CD8-positive, alpha-beta memory T cell (primary cell): ENCODE measurements at regions not wholly inside any gene's neighbourhood (a gene's known extent, or its start where the extent isn't known, plus 50 kb on each side); places are given as distances from the start of the nearest gene placed in this dataset.
"Not testable (repeated sequence)": the region's sequence is repeated elsewhere in the genome, so short reads cannot be mapped to it uniquely, and the experiment has no call there.

ENCODE experiments used
- CTCF ChIA-PET: fragments of 350-600 bp; sonication (Branson Sonifier 250); formaldehyde crosslinking; loops from one replicate; lab custom pipeline; 2021; ENCODE audit warnings: antibody characterized with exemption; lab: Charles Lee
- POLR2A ChIA-PET: fragments of 350-600 bp; sonication (Branson Sonifier 250); formaldehyde crosslinking; loops from one replicate; lab custom pipeline; 2021; ENCODE audit warnings: antibody characterized with exemption; lab: Charles Lee
- DNase-seq, 5 donors: peaks; one replicate each; pipeline versions ENCODE4 v3.0.0 to v3.0.0-alpha.2; 2020 to 2022; ENCODE audit warnings: mixed read lengths in 1 of 5
- H3K27ac ChIP-seq: one replicate; pipeline ENCODE4 v1.7.0; 2013; ENCODE audit warnings: low read depth, mild to moderate bottlenecking, low read length, moderate library complexity
- H3K27me3 ChIP-seq: 2 replicates; pipeline ENCODE4 v1.7.0; 2013; ENCODE audit warnings: low read length, mild to moderate bottlenecking; ENCODE audit not compliant: insufficient read depth, poor library complexity, severe bottlenecking
- H3K36me3 ChIP-seq: 2 replicates; pipeline ENCODE4 v1.7.0; 2013; ENCODE audit warnings: mild to moderate bottlenecking, low read length, moderate library complexity; ENCODE audit not compliant: insufficient read depth
- H3K4me1 ChIP-seq: 2 replicates; pipeline ENCODE4 v1.7.0; 2013; ENCODE audit warnings: mild to moderate bottlenecking, low read length, moderate library complexity; ENCODE audit not compliant: insufficient read depth
- H3K4me3 ChIP-seq: 2 replicates; pipeline ENCODE4 v1.7.0; 2013; ENCODE audit warnings: mild to moderate bottlenecking, low read length
- H3K9me3 ChIP-seq: 2 replicates; pipeline ENCODE4 v1.7.0; 2013; ENCODE audit warnings: mild to moderate bottlenecking, low read length
- H3K27ac Mint-ChIP-seq, 8 donors: one replicate each; pipeline ENCODE4 v1.8.0; 2020 to 2021; ENCODE audit warnings: mixed read lengths in 8 of 8, mild to moderate bottlenecking in 6 of 8, inconsistent platforms in 3 of 8, moderate library complexity in 3 of 8
- H3K27me3 Mint-ChIP-seq, 2 donors: one replicate each; pipeline ENCODE4 v1.8.0; 2020 to 2021; ENCODE audit warnings: mixed read lengths in 2 of 2, mild to moderate bottlenecking in 1 of 2, moderate library complexity in 1 of 2
- H3K36me3 Mint-ChIP-seq, 3 donors: one replicate each; pipeline ENCODE4 v1.8.0; 2020 to 2021; ENCODE audit warnings: mixed read lengths in 3 of 3, inconsistent platforms in 1 of 3, mild to moderate bottlenecking in 1 of 3
- H3K4me1 Mint-ChIP-seq, 3 donors: one replicate each; pipeline ENCODE4 v1.8.0; 2020 to 2021; ENCODE audit warnings: mixed read lengths in 3 of 3, inconsistent platforms in 1 of 3, mild to moderate bottlenecking in 1 of 3
- H3K4me3 Mint-ChIP-seq, 7 donors: one replicate each; pipeline ENCODE4 v1.8.0; 2020 to 2021; ENCODE audit warnings: mixed read lengths in 7 of 7, mild to moderate bottlenecking in 6 of 7, moderate library complexity in 4 of 7, inconsistent platforms in 2 of 7
- H3K9me3 Mint-ChIP-seq, 5 donors: one replicate each; pipeline ENCODE4 v1.8.0; 2020 to 2022; ENCODE audit warnings: mixed read lengths in 5 of 5, mild to moderate bottlenecking in 3 of 5, moderate library complexity in 2 of 5, inconsistent platforms in 1 of 5

- H3K4me3 ChIP-seq, H3K9me3 Mint-ChIP-seq, H3K27ac ChIP-seq, CTCF ChIA-PET, H3K9me3 ChIP-seq, H3K4me1 Mint-ChIP-seq, POLR2A ChIA-PET, H3K27ac Mint-ChIP-seq, H3K4me1 ChIP-seq, H3K36me3 ChIP-seq, H3K27me3 Mint-ChIP-seq, H3K4me3 Mint-ChIP-seq, DNase-seq, H3K27me3 ChIP-seq, H3K36me3 Mint-ChIP-seq: not testable (repeated sequence)
Measured at GRCh38 chr4:69389111-69389510, 106.6 kb downstream of the UGT2B4 start.

DNA sequence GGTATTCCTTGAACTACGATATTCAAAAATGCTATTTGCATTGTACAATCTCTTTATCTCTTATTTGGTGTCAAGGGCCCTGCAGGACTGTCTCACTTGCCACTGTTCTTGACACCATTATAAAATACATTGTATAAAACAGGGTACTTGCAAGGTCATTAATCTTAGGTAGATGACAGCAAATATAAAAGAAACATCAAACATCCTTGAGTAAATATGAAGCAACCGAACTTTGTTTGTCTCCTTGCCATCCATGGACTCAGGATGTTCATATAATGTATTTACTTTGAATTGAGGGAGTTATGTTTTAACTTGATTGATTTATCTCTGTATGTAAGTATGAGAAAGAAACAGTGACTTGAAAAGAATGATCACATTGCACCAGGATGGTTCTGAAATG, 87.3 kb downstream of the UGT2B4 start:
- Histone ChIP-seq H3K27ac (no peak overlapping the region), H3K4me3 (no peak overlapping the region), H3K36me3 (no peaks in the 10 kb centered on the region), H3K9me3 (no peaks in the 10 kb centered on the region), H3K4me1 (no peaks in the 10 kb centered on the region), H3K27me3 (no peaks in the 10 kb centered on the region)
- POLR2A ChIA-PET = no interaction called here
- DNase-seq = no peak
- Mint-ChIP-seq H3K9me3 (peaks cover 0 to 8% (median 2%) of the 10 kb centered on the region in 5 donors), H3K36me3 (no peaks in the 10 kb centered on the region), H3K4me1 (no peaks in the 10 kb centered on the region), H3K27ac (no peak overlapping the region), H3K4me3 (no peak overlapping the region), H3K27me3 (no peaks in the 10 kb centered on the region)
- CTCF ChIA-PET = no interaction called here

GRCh38 chr4:69411981-69412380, 83.7 kb downstream of the UGT2B4 start:
- H3K4me1 ChIP-seq, H3K4me1 Mint-ChIP-seq, DNase-seq, H3K27me3 ChIP-seq, H3K9me3 Mint-ChIP-seq, H3K36me3 Mint-ChIP-seq, H3K36me3 ChIP-seq, H3K4me3 Mint-ChIP-seq, H3K9me3 ChIP-seq, POLR2A ChIA-PET, H3K27me3 Mint-ChIP-seq, H3K4me3 ChIP-seq, H3K27ac ChIP-seq, CTCF ChIA-PET, H3K27ac Mint-ChIP-seq: not testable (repeated sequence)

- H3K4me1 Mint-ChIP-seq, DNase-seq, H3K4me1 ChIP-seq, H3K36me3 ChIP-seq, H3K27me3 Mint-ChIP-seq, CTCF ChIA-PET, H3K27ac ChIP-seq, H3K36me3 Mint-ChIP-seq, H3K27me3 ChIP-seq, H3K27ac Mint-ChIP-seq, H3K4me3 ChIP-seq, H3K9me3 ChIP-seq, POLR2A ChIA-PET, H3K4me3 Mint-ChIP-seq: not testable (repeated sequence)
- H3K9me3 Mint-ChIP-seq = peaks cover 9 to 12% (median 10%) of the 10 kb centered on the region in 5 donors
Measured at GRCh38 chr4:69424722-69425121, 71.0 kb downstream of the UGT2B4 start.
